Kidney (tissue), 13 donors: ENCODE measurements at regions not wholly inside any gene's neighbourhood (a gene's known extent, or its start where the extent isn't known, plus 50 kb on each side); places are given as distances from the start of the nearest gene placed in this dataset.
A peak's percentile ranks its signal among the peaks of the same experiment; 100 is the strongest.

Experiments used
- DNase-seq, 5 donors: peaks; one replicate each; pipeline ENCODE4 v3.0.0-alpha.2; 2013 to 2020
- FAIRE-seq: peaks from 2 replicates; lab custom pipeline; 2012; peaks lifted over from hg19 to GRCh38; lab: Jason Lieb, UNC
- H3K27ac ChIP-seq, 2 donors: one replicate each; pipeline ENCODE4 v1.7.0; 2013; ENCODE audit warnings: low read depth in 2 of 2, low read length in 2 of 2, inconsistent platforms in 1 of 2
- H3K27me3 ChIP-seq: one replicate; pipeline ENCODE4 v1.7.1; 2013; ENCODE audit warnings: low read length, inconsistent platforms; ENCODE audit not compliant: control insufficient read depth, insufficient read depth
- H3K36me3 ChIP-seq, 3 donors: one replicate each; pipeline versions ENCODE4 v1.7.0 to v1.7.1; 2013; ENCODE audit warnings: low read length in 3 of 3, control low read depth in 1 of 3, inconsistent platforms in 1 of 3; ENCODE audit not compliant: insufficient read depth in 3 of 3, control insufficient read depth in 2 of 3
- H3K4me1 ChIP-seq, 3 donors: one replicate each; pipeline versions ENCODE4 v1.7.0 to v1.7.1; 2013; ENCODE audit warnings: low read length in 3 of 3, inconsistent platforms in 1 of 3, low read depth in 1 of 3; ENCODE audit not compliant: control insufficient read depth in 2 of 3, insufficient read depth in 2 of 3
- H3K4me3 ChIP-seq, 3 donors: one replicate each; pipeline versions ENCODE4 v1.7.0 to v1.8.1; 2013; ENCODE audit warnings: low read length in 3 of 3, control low read depth in 1 of 3, inconsistent platforms in 1 of 3
- H3K9ac ChIP-seq, 3 donors: one replicate each; pipeline versions ENCODE4 v1.7.0 to v1.7.1; 2013; ENCODE audit warnings: low read length in 3 of 3, control low read depth in 1 of 3, inconsistent platforms in 1 of 3
- H3K9me3 ChIP-seq, 3 donors: one replicate each; pipeline versions ENCODE4 v1.7.0 to v1.7.1; 2013; ENCODE audit warnings: low read length in 3 of 3, control low read depth in 1 of 3, inconsistent platforms in 1 of 3; ENCODE audit not compliant: control insufficient read depth in 2 of 3, insufficient read depth in 1 of 3
- intact Hi-C: fragments of 100-400 bp; cut with DNase I; formaldehyde crosslinking; loops from one replicate; pipeline ENCODE4 v1.11.1; 2022
- TF ChIP-seq, protein P1 (sequence below): IDR thresholded peaks from 3 replicates; pipeline ENCODE4 v1.5.1; 2012; ENCODE audit warnings: mild to moderate bottlenecking, moderate library complexity, borderline replicate concordance; ENCODE audit not compliant: insufficient read depth; ENCODE audit errors: extremely low read depth
- donor health status: control.
- donor health status: control.
- donor health status: control.
- donor health status: control.
- donor health status: control.
- donor health status: DM: yes; HTN: yes; CAD: no.
- donor health status: Normal renal cell carcinoma (clear cell type).

DNA sequence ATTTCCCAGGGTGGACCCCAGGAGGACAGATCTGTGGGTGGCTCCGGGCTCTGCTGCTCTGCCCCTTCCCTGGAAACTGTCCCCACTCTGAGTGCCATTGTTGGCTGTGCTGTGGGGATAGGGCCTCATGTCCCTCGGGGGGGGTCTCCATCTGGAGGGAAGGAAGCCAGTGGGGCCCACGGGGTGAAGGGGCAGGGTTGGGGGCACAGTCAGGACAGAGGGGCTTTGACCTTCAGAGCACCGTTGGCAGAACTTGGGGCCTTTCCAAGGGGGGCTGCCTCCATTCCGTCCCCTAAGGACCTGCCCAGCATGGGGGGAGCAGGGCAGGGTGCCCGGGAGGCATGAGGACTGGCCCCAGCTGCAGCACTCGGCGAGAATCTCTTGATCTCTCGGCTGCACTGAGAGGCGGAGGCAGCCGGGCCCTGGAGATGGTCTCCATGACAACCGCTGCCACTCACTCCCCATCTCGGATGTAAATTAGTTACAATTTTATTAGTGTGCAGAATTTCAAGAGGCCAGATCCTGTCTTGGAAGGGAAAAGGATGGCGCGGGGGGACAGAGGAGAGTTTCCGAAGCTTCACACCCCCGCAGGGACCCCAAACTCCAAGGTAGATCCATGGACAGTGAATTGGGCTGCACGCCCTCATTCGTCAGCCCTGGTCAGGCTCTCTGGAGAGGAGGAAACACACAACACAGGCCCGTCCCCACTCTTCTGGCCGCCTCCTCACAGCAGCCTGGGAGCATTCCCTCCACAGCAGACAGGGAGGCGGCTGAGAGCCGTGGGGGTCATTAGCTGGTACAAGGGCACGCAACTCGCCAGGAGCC lies 216.2 kb upstream of the IER5L start:
- Histone ChIP-seq H3K27ac (no peak overlapping the region), H3K4me1 (no peaks in the 10 kb centered on the region), H3K9ac (no peak overlapping the region), H3K27me3 (no peaks in the 10 kb centered on the region), H3K4me3 (no peak overlapping the region), H3K9me3 (no peaks in the 10 kb centered on the region), H3K36me3 (no peaks in the 10 kb centered on the region)
- no peak for FAIRE-seq
- intact Hi-C loops = no loop called here
- peak; percentile 50 to 82 (median 73) for DNase-seq
- TF ChIP-seq, protein P1, sequence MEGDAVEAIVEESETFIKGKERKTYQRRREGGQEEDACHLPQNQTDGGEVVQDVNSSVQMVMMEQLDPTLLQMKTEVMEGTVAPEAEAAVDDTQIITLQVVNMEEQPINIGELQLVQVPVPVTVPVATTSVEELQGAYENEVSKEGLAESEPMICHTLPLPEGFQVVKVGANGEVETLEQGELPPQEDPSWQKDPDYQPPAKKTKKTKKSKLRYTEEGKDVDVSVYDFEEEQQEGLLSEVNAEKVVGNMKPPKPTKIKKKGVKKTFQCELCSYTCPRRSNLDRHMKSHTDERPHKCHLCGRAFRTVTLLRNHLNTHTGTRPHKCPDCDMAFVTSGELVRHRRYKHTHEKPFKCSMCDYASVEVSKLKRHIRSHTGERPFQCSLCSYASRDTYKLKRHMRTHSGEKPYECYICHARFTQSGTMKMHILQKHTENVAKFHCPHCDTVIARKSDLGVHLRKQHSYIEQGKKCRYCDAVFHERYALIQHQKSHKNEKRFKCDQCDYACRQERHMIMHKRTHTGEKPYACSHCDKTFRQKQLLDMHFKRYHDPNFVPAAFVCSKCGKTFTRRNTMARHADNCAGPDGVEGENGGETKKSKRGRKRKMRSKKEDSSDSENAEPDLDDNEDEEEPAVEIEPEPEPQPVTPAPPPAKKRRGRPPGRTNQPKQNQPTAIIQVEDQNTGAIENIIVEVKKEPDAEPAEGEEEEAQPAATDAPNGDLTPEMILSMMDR = no peak

DNA sequence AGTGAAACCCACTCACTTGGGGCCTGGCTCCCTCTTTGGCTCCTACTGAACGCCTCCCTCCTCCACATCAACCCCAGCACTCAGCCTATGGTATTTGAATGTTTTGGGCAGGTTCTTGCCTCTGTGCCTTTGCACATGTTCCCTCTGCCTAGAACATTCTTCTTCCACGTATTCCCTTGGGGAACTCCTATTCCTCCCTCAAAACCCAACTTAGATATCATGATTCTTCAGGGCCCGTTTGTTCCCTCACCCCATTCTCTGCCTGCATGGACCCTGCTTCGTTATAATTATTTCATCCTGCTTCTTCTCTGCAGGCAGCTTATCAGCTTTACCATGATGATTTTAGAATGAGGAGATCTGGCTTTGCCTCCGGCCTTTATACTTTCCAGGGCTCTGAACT lies 215.0 kb upstream of the IER5L start:
- H3K4me3 ChIP-seq = no peak overlapping the region
- FAIRE-seq = no peak

DNA sequence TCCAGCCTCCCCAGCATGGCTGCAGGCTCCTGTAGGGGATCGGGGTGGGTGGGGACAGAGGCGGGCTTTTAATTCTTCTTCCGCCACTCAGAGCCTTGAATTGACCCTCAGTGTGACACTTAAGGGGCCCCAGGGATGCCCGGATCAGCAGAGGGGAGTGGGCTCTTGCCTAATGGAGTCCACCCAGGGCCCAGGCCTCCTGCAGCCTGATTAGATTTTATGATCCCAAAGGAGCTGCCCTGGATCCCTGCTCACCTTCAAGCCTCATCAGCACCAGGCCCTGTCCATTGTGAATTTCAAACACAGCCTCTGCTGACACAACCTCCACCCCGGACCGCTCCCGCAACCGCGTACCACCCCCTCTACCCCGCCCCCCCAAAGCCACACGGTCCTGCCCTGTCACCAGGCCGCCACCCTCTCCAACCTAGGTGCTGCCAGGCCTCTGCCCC lies 214.1 kb upstream of the IER5L start:
- Histone ChIP-seq H3K36me3 (no peaks in the 10 kb centered on the region), H3K9ac (no peak overlapping the region), H3K9me3 (no peaks in the 10 kb centered on the region), H3K4me1 (no peaks in the 10 kb centered on the region), H3K27ac (no peak overlapping the region), H3K27me3 (no peaks in the 10 kb centered on the region), H3K4me3 (no peak overlapping the region)
- TF ChIP-seq, protein P1 = no peak
- DNase-seq (peak in 2 of 5 donors; percentile 52 to 64), FAIRE-seq (no peak)
- intact Hi-C loops = no loop called here

More for the DNA sequence above, 215.0 kb upstream of the IER5L start:
- no peaks in the 10 kb centered on the region for H3K36me3 ChIP-seq
- H3K4me1 ChIP-seq = no peaks in the 10 kb centered on the region
- intact Hi-C loops = no loop called here
- no peak overlapping the region for H3K9ac ChIP-seq
- no peaks in the 10 kb centered on the region for H3K9me3 ChIP-seq
- H3K27me3 ChIP-seq = no peaks in the 10 kb centered on the region
- H3K27ac ChIP-seq = no peak overlapping the region
- no peak for DNase-seq
- TF ChIP-seq, protein P1 = no peak
